ENCODE measurements at regions not wholly inside any gene's neighbourhood (a gene's known extent, or its start where the extent isn't known, plus 50 kb on each side); places are given as distances from the start of the nearest gene placed in this dataset.

GRCh38 chr15:91803260-91803659, 50.2 kb upstream of the SLCO3A1 start:
- no peaks in the 10 kb centered on the region for H3K36me3 ChIP-seq (ENCODE audit: control insufficient read depth in 2 of 2, extremely low read depth in 1 of 2, insufficient read depth in 2 of 2, low read length in 2 of 2)
- no peak for DNase-seq (ENCODE audit: low read depth, low spot score)
- H3K4me1 ChIP-seq (ENCODE audit: control insufficient read depth, extremely low read depth, insufficient read depth, low read length): no peaks in the 10 kb centered on the region
- H3K9ac ChIP-seq (ENCODE audit: control insufficient read depth, extremely low read depth, insufficient read depth, low read length): no peak overlapping the region
- H3K4me3 ChIP-seq (ENCODE audit: control insufficient read depth in 2 of 3, extremely low read depth in 1 of 3, insufficient read depth in 2 of 3, low read depth in 1 of 3, low read length in 3 of 3): no peak overlapping the region
- no peak overlapping the region for H2AFZ ChIP-seq (ENCODE audit: control insufficient read depth, low read length)
- no peaks in the 10 kb centered on the region for H3K79me2 ChIP-seq (ENCODE audit: control insufficient read depth, insufficient read depth, low read length)
- no peak overlapping the region for H3K4me2 ChIP-seq (ENCODE audit: control insufficient read depth, extremely low read depth, insufficient read depth, low read depth, low read length)
- no peak overlapping the region for H3K27ac ChIP-seq (ENCODE audit: control insufficient read depth, insufficient read depth, low read length)
- no peaks in the 10 kb centered on the region for H3K9me3 ChIP-seq (ENCODE audit: control insufficient read depth, low read depth, low read length)
- H3K27me3 ChIP-seq (ENCODE audit: control insufficient read depth, extremely low read depth, insufficient read depth, low read length): peaks cover 2% of the 10 kb centered on the region
- H4K20me1 ChIP-seq (ENCODE audit: control insufficient read depth, extremely low read depth, insufficient read depth, low read length): no peaks in the 10 kb centered on the region
- TF ChIP-seq EZH2 (IDR thresholded peaks at IDR 0.05; ENCODE audit: low read length): no peak
- TF ChIP-seq CTCF (optimal IDR thresholded peaks at IDR 0.05 in 1 of 3, IDR thresholded peaks at IDR 0.05 in 1 of 3, conservative IDR thresholded peaks at IDR 0.05 in 1 of 3; ENCODE audit: extremely low read depth in 1 of 3, insufficient read depth in 2 of 3, low read length in 3 of 3): no peak
- H3K9me1 ChIP-seq (ENCODE audit: control insufficient read depth, extremely low read depth, insufficient read depth, low read length): no peaks in the 10 kb centered on the region
- FAIRE-seq: no peak
- dilution Hi-C loops (cut with MboI; ENCODE audit: extremely low pct_ligation_motif_present, low sequenced_read_pairs): no loop called here

Small RNA genes lying in the stretch of these regions (small RNA-seq; reads per million reads assigned to genes)
- gene AC107958.1 (ENCODE audit: insufficient read length in 3 of 3, low read depth in 3 of 3, low replicate concordance in 1 of 3): 0 reads per million in 3 experiments

All from keratinocyte (primary cell).